OCI-LY1 (cell line): ENCODE measurements at regions not wholly inside any gene's neighbourhood (a gene's known extent, or its start where the extent isn't known, plus 50 kb on each side); places are given as distances from the start of the nearest gene placed in this dataset.

Experiments
- EZH2 ChIP-seq: fragments of 200-600 bp; sonication (generic), shearing (Covaris generic); IDR thresholded peaks from 2 replicates; pipeline ENCODE4 v1.8.0; 2017; ENCODE audit warnings: borderline replicate concordance, mixed run types, mild to moderate bottlenecking, antibody characterized with exemption, low read length, moderate library complexity, mixed read lengths
- TF ChIP-seq, protein P1 (sequence below): fragments of 200-600 bp; sonication (generic), shearing (Covaris generic); IDR thresholded peaks from 2 replicates; pipeline ENCODE4 v1.5.1; 2017; ENCODE audit warnings: mild to moderate bottlenecking, antibody characterized with exemption, low read length, moderate library complexity, mixed read lengths

- TF ChIP-seq, protein P1, sequence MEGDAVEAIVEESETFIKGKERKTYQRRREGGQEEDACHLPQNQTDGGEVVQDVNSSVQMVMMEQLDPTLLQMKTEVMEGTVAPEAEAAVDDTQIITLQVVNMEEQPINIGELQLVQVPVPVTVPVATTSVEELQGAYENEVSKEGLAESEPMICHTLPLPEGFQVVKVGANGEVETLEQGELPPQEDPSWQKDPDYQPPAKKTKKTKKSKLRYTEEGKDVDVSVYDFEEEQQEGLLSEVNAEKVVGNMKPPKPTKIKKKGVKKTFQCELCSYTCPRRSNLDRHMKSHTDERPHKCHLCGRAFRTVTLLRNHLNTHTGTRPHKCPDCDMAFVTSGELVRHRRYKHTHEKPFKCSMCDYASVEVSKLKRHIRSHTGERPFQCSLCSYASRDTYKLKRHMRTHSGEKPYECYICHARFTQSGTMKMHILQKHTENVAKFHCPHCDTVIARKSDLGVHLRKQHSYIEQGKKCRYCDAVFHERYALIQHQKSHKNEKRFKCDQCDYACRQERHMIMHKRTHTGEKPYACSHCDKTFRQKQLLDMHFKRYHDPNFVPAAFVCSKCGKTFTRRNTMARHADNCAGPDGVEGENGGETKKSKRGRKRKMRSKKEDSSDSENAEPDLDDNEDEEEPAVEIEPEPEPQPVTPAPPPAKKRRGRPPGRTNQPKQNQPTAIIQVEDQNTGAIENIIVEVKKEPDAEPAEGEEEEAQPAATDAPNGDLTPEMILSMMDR, result no peak
- no peak for TF ChIP-seq EZH2
Measured at GRCh38 chr6:66126358-66126757, 419.3 kb upstream of the EYS start.
